B cell (primary cell): ENCODE measurements at regions not wholly inside any gene's neighbourhood (a gene's known extent, or its start where the extent isn't known, plus 50 kb on each side); places are given as distances from the start of the nearest gene placed in this dataset.

Experiments
- EZH2 ChIP-seq: IDR thresholded peaks from 2 replicates; pipeline ENCODE4 v1.6.1; 2012; ENCODE audit warnings: borderline replicate concordance, low read depth, mild to moderate bottlenecking, moderate library complexity, low read length; ENCODE audit not compliant: insufficient read depth, poor library complexity, severe bottlenecking
- TF ChIP-seq, protein P1 (sequence below): fragments of 200-600 bp; IDR thresholded peaks from one replicate; pipeline ENCODE4 v1.8.0; 2022; ENCODE audit warnings: antibody characterized with exemption, mild to moderate bottlenecking

DNA sequence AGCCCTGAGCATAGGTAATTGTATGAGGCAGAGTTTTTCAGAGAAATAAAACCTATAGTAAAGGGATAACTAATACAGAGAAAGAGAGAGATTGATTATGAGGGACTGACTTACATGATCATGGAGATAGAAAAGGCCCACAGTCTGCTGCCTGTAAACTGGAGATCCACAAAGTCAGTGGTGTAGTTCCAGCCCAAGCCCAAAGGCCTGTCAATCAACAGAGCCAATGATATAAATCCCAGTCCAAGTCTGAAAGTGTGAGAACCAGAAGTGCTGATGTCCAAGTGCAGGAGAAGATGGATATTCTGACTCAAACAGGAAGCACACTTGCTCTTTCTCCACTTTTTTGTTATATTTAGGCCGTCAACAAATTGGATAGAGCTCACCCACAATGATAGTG, 340.1 kb upstream of the RGS18 start:
- TF ChIP-seq EZH2: no peak
- TF ChIP-seq, protein P1, sequence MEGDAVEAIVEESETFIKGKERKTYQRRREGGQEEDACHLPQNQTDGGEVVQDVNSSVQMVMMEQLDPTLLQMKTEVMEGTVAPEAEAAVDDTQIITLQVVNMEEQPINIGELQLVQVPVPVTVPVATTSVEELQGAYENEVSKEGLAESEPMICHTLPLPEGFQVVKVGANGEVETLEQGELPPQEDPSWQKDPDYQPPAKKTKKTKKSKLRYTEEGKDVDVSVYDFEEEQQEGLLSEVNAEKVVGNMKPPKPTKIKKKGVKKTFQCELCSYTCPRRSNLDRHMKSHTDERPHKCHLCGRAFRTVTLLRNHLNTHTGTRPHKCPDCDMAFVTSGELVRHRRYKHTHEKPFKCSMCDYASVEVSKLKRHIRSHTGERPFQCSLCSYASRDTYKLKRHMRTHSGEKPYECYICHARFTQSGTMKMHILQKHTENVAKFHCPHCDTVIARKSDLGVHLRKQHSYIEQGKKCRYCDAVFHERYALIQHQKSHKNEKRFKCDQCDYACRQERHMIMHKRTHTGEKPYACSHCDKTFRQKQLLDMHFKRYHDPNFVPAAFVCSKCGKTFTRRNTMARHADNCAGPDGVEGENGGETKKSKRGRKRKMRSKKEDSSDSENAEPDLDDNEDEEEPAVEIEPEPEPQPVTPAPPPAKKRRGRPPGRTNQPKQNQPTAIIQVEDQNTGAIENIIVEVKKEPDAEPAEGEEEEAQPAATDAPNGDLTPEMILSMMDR: no peak
